ENCODE measurements at regions not wholly inside any gene's neighbourhood (a gene's known extent, or its start where the extent isn't known, plus 50 kb on each side); places are given as distances from the start of the nearest gene placed in this dataset.

DNA sequence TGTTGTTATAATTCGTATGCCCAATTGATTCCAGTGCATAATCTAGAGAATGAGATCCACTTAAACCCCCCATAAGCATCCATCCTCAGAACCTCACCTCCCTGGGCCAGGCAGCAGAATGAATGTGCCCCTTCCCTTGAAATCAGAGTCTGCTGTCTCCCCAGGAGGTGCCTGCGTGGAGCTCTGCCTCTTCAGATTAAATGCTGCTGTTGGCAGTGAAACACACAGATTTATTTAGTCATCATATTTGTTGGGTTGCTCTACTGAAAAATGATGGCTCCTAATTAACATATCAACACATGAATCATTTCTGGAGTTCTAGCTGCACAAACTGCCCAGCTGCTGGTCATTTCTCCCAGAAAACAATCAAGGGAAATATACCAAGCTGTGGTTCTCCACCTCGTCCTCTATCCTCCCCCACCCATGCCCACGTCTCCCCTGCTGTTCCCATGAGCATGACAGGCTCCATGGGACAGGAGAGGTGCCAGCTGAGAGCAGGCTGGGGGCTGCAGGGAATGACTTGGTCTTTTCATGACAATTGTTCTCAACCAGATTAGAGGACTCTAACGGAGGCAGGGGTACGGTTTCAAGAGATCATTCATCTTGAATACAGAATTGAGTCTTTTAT, 633.1 kb downstream of the CDH26 start:
- no TSS peak for BruUV-seq (replicated peaks)
- ChIA-PET CTCF (interaction anchor here (0.7 kb wide), 1 partner anchor 199 kb away, joined by 3 read pairs; no protein-coding TSS in a partner anchor), POLR2A (no interaction called here)

GRCh38 chr20:60598528-60598927, 640.3 kb downstream of the CDH26 start:
- Mint-ChIP-seq H3K4me3 (ENCODE audit: unreplicated experiment) (no peak overlapping the region), H3K4me1 (ENCODE audit: insufficient read depth, unreplicated experiment) (no peaks in the 10 kb centered on the region), H3K36me3 (ENCODE audit: insufficient read depth, unreplicated experiment) (no peaks in the 10 kb centered on the region), H3K27me3 (ENCODE audit: insufficient read depth, unreplicated experiment) (peaks cover 32% of the 10 kb centered on the region), H3K27ac (ENCODE audit: low read depth, unreplicated experiment) (no peak overlapping the region), H3K9me3 (ENCODE audit: unreplicated experiment) (no peaks in the 10 kb centered on the region)
- no TSS peak for BruUV-seq (replicated peaks)
- no peak for DNase-seq (ENCODE audit: unreplicated experiment)
- CTCF ChIA-PET, result no interaction called here
- no peak for TF ChIP-seq CTCF (IDR thresholded peaks at IDR 0.05; ENCODE audit: unreplicated experiment)
- intact Hi-C loops (cut with micrococcal nuclease), result no loop called here
- POLR2A ChIA-PET, result no interaction called here

More for the DNA sequence above, 633.1 kb downstream of the CDH26 start:
- Mint-ChIP-seq H3K27me3 (ENCODE audit: insufficient read depth, unreplicated experiment) (peaks cover 28% of the 10 kb centered on the region), H3K9me3 (ENCODE audit: unreplicated experiment) (no peaks in the 10 kb centered on the region), H3K36me3 (ENCODE audit: insufficient read depth, unreplicated experiment) (no peaks in the 10 kb centered on the region), H3K4me3 (ENCODE audit: unreplicated experiment) (no peak overlapping the region), H3K4me1 (ENCODE audit: insufficient read depth, unreplicated experiment) (no peaks in the 10 kb centered on the region), H3K27ac (ENCODE audit: low read depth, unreplicated experiment) (no peak overlapping the region)
- no peak for TF ChIP-seq CTCF (IDR thresholded peaks at IDR 0.05; ENCODE audit: unreplicated experiment)
- intact Hi-C loops (cut with micrococcal nuclease), result no loop called here
- DNase-seq (ENCODE audit: unreplicated experiment), result no peak

DNA sequence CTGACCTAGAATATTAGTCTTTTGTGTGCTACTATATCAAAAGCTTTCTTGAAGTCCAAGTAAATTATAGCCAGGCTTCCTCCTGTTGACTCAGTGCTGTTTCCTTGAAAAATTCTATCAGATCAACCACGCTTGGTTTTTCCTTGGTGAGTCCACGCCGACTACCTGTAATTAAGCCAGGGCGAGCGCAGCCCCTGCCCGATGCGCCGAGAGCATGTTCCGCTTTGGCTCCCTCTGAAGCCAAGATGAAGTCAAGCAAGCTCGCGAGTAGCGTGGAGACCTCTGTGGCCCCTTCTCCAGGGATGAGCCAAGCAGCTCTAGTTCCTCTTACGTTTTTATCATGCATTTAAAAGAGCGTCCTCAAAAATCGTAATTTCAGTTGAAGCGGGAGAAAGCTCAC, 641.2 kb downstream of the CDH26 start:
- no peaks in the 10 kb centered on the region for H3K9me3 Mint-ChIP-seq (ENCODE audit: unreplicated experiment)
- no peak overlapping the region for H3K27ac Mint-ChIP-seq (ENCODE audit: low read depth, unreplicated experiment)
- H3K27me3 Mint-ChIP-seq (ENCODE audit: insufficient read depth, unreplicated experiment), result peaks cover 32% of the 10 kb centered on the region
- intact Hi-C loops (cut with micrococcal nuclease), result no loop called here
- ChIA-PET CTCF (interaction anchor here (0.7 kb wide), 1 partner anchor 452 kb away, joined by 3 read pairs; no protein-coding TSS in a partner anchor), POLR2A (no interaction called here)
- no TSS peak for BruUV-seq (replicated peaks)
- no peak for TF ChIP-seq CTCF (IDR thresholded peaks at IDR 0.05; ENCODE audit: unreplicated experiment)
- H3K36me3 Mint-ChIP-seq (ENCODE audit: insufficient read depth, unreplicated experiment), result no peaks in the 10 kb centered on the region
- DNase-seq (ENCODE audit: unreplicated experiment), result no peak
- no peak overlapping the region for H3K4me3 Mint-ChIP-seq (ENCODE audit: unreplicated experiment)
- H3K4me1 Mint-ChIP-seq (ENCODE audit: insufficient read depth, unreplicated experiment), result no peaks in the 10 kb centered on the region

DNA sequence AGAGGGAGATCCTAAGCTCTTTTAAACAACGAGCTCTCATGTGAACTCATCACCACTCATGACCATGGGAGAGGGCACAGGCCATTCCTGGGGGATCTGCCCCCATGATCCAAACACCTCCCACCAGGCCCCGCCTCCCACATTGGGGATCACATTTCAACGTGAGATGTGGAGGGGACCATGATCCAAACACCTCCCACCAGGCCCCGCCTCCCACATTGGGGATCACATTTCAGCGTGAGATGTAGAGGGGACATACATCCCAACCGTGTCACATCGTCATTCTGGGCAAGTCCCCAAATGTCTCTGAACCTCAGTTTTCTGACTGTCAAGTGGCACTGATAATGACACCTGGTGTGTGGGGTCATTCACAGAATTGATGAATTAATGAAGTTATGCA, 641.8 kb downstream of the CDH26 start:
- Mint-ChIP-seq H3K4me3 (ENCODE audit: unreplicated experiment) (no peak overlapping the region), H3K4me1 (ENCODE audit: insufficient read depth, unreplicated experiment) (no peaks in the 10 kb centered on the region), H3K9me3 (ENCODE audit: unreplicated experiment) (no peaks in the 10 kb centered on the region), H3K27me3 (ENCODE audit: insufficient read depth, unreplicated experiment) (peaks cover 32% of the 10 kb centered on the region), H3K27ac (ENCODE audit: low read depth, unreplicated experiment) (no peak overlapping the region), H3K36me3 (ENCODE audit: insufficient read depth, unreplicated experiment) (no peaks in the 10 kb centered on the region)
- no peak for TF ChIP-seq CTCF (IDR thresholded peaks at IDR 0.05; ENCODE audit: unreplicated experiment)
- no TSS peak for BruUV-seq (replicated peaks)
- intact Hi-C loops (cut with micrococcal nuclease), result no loop called here
- DNase-seq (ENCODE audit: unreplicated experiment), result no peak
- POLR2A ChIA-PET, result no interaction called here
- CTCF ChIA-PET, result interaction anchor here (0.7 kb wide), 1 partner anchor 451 kb away, joined by 3 read pairs; no protein-coding TSS in a partner anchor
